Hepatocyte (in vitro differentiated cells): ENCODE measurements at regions not wholly inside any gene's neighbourhood (a gene's known extent, or its start where the extent isn't known, plus 50 kb on each side); places are given as distances from the start of the nearest gene placed in this dataset.

Experiments
- DNase-seq: peaks from one replicate; pipeline ENCODE4 v3.0.0-alpha.2; 2016; ENCODE audit warnings: low spot score
- H2AFZ ChIP-seq: fragments of 200-600 bp; sonication (generic); 2 replicates; pipeline ENCODE4 v1.6.0; 2016; ENCODE audit warnings: antibody characterized with exemption, mild to moderate bottlenecking
- H3K27ac ChIP-seq: fragments of 200-600 bp; sonication (generic); 2 replicates; pipeline ENCODE4 v1.5.1; 2016; ENCODE audit warnings: mild to moderate bottlenecking
- H3K27me3 ChIP-seq: fragments of 200-600 bp; sonication (generic); 2 replicates; pipeline ENCODE4 v1.6.1; 2016
- H3K36me3 ChIP-seq: fragments of 200-600 bp; sonication (generic); replicated peaks from 2 replicates; pipeline ENCODE4 v1.5.1; 2016; ENCODE audit warnings: low read depth; ENCODE audit not compliant: insufficient read depth
- H3K4me1 ChIP-seq: fragments of 200-600 bp; sonication (generic); 2 replicates; pipeline ENCODE4 v1.5.1; 2016; ENCODE audit warnings: mild to moderate bottlenecking, moderate library complexity; ENCODE audit not compliant: insufficient read depth
- H3K4me2 ChIP-seq: fragments of 200-600 bp; sonication (generic); 2 replicates; pipeline ENCODE4 v1.6.0; 2016
- H3K4me3 ChIP-seq: fragments of 200-600 bp; sonication (generic); 2 replicates; pipeline ENCODE4 v1.5.1; 2016; ENCODE audit warnings: mild to moderate bottlenecking
- H3K79me2 ChIP-seq: fragments of 200-600 bp; sonication (generic); 2 replicates; pipeline ENCODE4 v1.6.0; 2017; ENCODE audit warnings: mild to moderate bottlenecking
- H3K9me2 ChIP-seq: fragments of 200-600 bp; sonication (generic); replicated peaks from 2 replicates; pipeline ENCODE4 v1.6.0; 2017; ENCODE audit warnings: mild to moderate bottlenecking; ENCODE audit not compliant: insufficient read depth
- H3K9me3 ChIP-seq: fragments of 200-600 bp; sonication (generic); 2 replicates; pipeline ENCODE4 v1.5.1; 2016; ENCODE audit warnings: low read depth, mild to moderate bottlenecking
- H4K20me1 ChIP-seq: fragments of 200-600 bp; sonication (generic); 2 replicates; pipeline ENCODE4 v1.6.0; 2016; ENCODE audit warnings: mild to moderate bottlenecking; ENCODE audit not compliant: insufficient read depth, poor library complexity, severe bottlenecking
- CTCF ChIP-seq: fragments of 200-600 bp; sonication (generic); IDR thresholded peaks from 2 replicates; pipeline ENCODE4 v1.5.1; 2016; ENCODE audit warnings: antibody characterized with exemption, mild to moderate bottlenecking; ENCODE audit not compliant: poor library complexity
- EZH2 ChIP-seq: fragments of 200-600 bp; sonication (generic); IDR thresholded peaks from 2 replicates; pipeline ENCODE4 v1.6.1; 2016; ENCODE audit warnings: antibody characterized with exemption, mild to moderate bottlenecking, borderline replicate concordance
- EZH2phosphoT487 ChIP-seq: fragments of 200-600 bp; sonication (generic); IDR thresholded peaks from one replicate; pipeline ENCODE4 v1.6.1; 2018; ENCODE audit warnings: antibody characterized with exemption, mild to moderate bottlenecking, low read depth, moderate library complexity; ENCODE audit not compliant: unreplicated experiment, severe bottlenecking
- WGBS: methylation state at CpG from one replicate; pipeline ENCODE4 v1.1.6; 2016; ENCODE audit warnings: low lambda C conversion rate; ENCODE audit errors: missing lambda C conversion rate; 5-methylcytosine and 5-hydroxymethylcytosine counted together

- Histone ChIP-seq H3K4me2 (no peak overlapping the region), H3K36me3 (no peaks in the 10 kb centered on the region), H3K4me1 (no peaks in the 10 kb centered on the region), H3K79me2 (no peaks in the 10 kb centered on the region), H3K4me3 (no peak overlapping the region), H3K27me3 (no peaks in the 10 kb centered on the region), H3K9me3 (no peaks in the 10 kb centered on the region), H2AFZ (no peak overlapping the region), H4K20me1 (no peaks in the 10 kb centered on the region), H3K27ac (no peak overlapping the region), H3K9me2 (no peaks in the 10 kb centered on the region)
- no peak for DNase-seq
- 71% methylated on average over 1 of the region's 1 CpG for WGBS
- TF ChIP-seq EZH2phosphoT487 (no peak), EZH2 (no peak), CTCF (no peak)
Observed at GRCh38 chr1:30273021-30273325, 450.4 kb downstream of the MATN1 start.

- Histone ChIP-seq H4K20me1 (no peaks in the 10 kb centered on the region), H3K4me3 (no peak overlapping the region), H3K36me3 (no peaks in the 10 kb centered on the region), H3K27me3 (no peaks in the 10 kb centered on the region), H3K27ac (no peak overlapping the region), H3K4me2 (no peak overlapping the region), H2AFZ (no peak overlapping the region), H3K9me3 (no peaks in the 10 kb centered on the region), H3K4me1 (no peaks in the 10 kb centered on the region), H3K79me2 (no peaks in the 10 kb centered on the region), H3K9me2 (no peaks in the 10 kb centered on the region)
- TF ChIP-seq CTCF (no peak), EZH2 (no peak), EZH2phosphoT487 (no peak)
- WGBS, result 69% methylated on average over 5 of the region's 6 CpGs
- DNase-seq, result no peak
Observed at GRCh38 chr1:30272277-30273020, 450.9 kb downstream of the MATN1 start.

DNA sequence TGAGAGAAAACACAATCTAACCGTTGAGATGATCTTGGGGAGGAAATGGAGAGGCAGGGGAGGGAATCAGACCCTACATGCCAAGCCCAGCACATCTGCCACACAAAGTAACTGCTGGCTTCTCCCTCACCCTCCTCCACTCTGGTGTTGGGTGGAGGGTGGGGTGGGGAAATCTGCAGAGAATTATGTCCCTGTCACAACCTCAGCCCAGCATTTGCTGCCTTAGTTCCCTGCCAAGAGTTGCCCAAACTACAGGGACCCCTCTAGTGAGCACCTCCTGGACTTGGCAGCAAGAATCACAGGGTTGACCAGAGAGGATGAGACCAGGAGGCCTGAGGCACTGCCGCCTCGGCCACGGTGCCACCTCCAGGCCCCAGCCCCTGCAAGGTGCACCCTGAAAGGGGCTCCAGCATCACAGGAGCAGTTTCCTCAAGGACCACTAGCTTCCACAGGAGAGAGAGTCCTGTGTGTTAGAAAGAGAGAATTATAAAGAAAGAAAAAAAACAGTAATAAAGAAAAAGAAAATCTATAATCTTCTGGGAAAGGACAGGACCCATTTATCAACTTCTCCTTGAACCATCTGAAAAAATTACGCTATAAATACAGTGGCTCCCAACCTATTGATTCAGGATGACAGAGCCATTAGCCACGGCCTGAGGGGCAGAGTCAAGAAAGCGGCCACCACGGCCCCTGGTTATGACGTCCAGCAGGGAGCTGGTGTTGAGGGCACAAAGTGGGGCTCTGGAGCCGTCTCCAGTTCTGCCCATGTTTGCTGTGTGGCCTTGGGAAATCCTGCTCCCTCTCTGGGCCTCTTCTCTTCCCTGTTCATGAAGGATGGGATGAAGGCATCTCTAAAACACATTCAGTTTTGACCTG lies 451.7 kb downstream of the MATN1 start:
- H3K27me3 ChIP-seq, result no peaks in the 10 kb centered on the region
- no peaks in the 10 kb centered on the region for H4K20me1 ChIP-seq
- H3K4me1 ChIP-seq, result no peaks in the 10 kb centered on the region
- H3K4me2 ChIP-seq, result no peak overlapping the region
- 80% methylated on average over 10 of the region's 10 CpGs for WGBS
- H3K36me3 ChIP-seq, result no peaks in the 10 kb centered on the region
- no peaks in the 10 kb centered on the region for H3K9me2 ChIP-seq
- H3K9me3 ChIP-seq, result no peaks in the 10 kb centered on the region
- no peak for DNase-seq
- no peak overlapping the region for H3K4me3 ChIP-seq
- H3K27ac ChIP-seq, result no peak overlapping the region
- no peak for TF ChIP-seq EZH2phosphoT487
- TF ChIP-seq EZH2, result no peak
- no peak for TF ChIP-seq CTCF
- H3K79me2 ChIP-seq, result no peaks in the 10 kb centered on the region
- no peak overlapping the region for H2AFZ ChIP-seq
